Muscle layer of colon (tissue), 2 donors: ENCODE measurements at regions not wholly inside any gene's neighbourhood (a gene's known extent, or its start where the extent isn't known, plus 50 kb on each side); places are given as distances from the start of the nearest gene placed in this dataset.

Source experiments
- H3K27ac ChIP-seq: one replicate; pipeline ENCODE4 v1.7.0; 2013; ENCODE audit warnings: low read depth, mild to moderate bottlenecking, low read length, moderate library complexity
- H3K27me3 ChIP-seq, 2 donors: one replicate each; pipeline ENCODE4 v1.7.0; 2013; ENCODE audit warnings: low read length in 2 of 2, mild to moderate bottlenecking in 2 of 2; ENCODE audit not compliant: insufficient read depth in 2 of 2, control insufficient read depth in 1 of 2
- H3K36me3 ChIP-seq: one replicate; pipeline ENCODE4 v1.7.0; 2013; ENCODE audit warnings: mild to moderate bottlenecking, low read length; ENCODE audit not compliant: insufficient read depth
- H3K4me1 ChIP-seq: one replicate; pipeline ENCODE4 v1.7.0; 2013; ENCODE audit warnings: mild to moderate bottlenecking, low read length; ENCODE audit not compliant: insufficient read depth
- H3K4me3 ChIP-seq, 2 donors: one replicate each; pipeline ENCODE4 v1.7.0; 2013; ENCODE audit warnings: low read length in 2 of 2, low read depth in 1 of 2, mild to moderate bottlenecking in 1 of 2, moderate library complexity in 1 of 2
- H3K9ac ChIP-seq: one replicate; pipeline ENCODE4 v1.7.0; 2013; ENCODE audit warnings: low read length
- H3K9me3 ChIP-seq: one replicate; pipeline ENCODE4 v1.7.0; 2013; ENCODE audit warnings: mild to moderate bottlenecking, low read length
- donor health status: abdominal sarcoma.
- donor health status: Adenocarcinoma of cecum.

DNA sequence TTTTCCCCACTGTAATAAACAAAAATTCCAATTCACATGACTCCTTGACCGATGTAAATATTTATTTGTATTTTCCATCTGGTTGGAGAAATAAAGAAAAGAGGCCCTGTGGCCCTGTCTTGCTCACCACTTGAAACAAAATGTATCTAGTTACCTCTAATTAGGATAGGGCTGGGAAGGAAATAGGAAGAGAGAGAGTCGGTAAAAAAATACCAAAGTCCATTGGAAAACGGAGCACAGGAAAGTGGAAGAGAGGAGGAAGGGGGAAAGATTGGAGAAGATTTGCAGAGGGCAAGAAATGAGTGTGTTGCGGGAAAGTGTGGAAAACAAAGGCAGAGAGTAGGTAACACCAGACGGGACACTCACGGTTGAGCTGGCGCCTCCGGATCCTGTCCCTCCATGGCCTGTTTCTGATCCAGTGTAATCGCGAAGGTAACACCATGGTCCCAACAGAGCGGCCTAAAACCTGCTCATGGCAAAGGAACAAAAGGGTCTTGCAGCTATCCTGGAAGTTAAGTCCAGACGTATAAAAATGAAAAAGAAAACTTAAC lies 105.8 kb upstream of the RIPOR2 start:
- Histone ChIP-seq H3K9ac (no peak overlapping the region), H3K4me3 (no peak overlapping the region), H3K27me3 (no peaks in the 10 kb centered on the region), H3K4me1 (no peaks in the 10 kb centered on the region), H3K36me3 (no peaks in the 10 kb centered on the region), H3K9me3 (no peaks in the 10 kb centered on the region), H3K27ac (no peak overlapping the region)

DNA sequence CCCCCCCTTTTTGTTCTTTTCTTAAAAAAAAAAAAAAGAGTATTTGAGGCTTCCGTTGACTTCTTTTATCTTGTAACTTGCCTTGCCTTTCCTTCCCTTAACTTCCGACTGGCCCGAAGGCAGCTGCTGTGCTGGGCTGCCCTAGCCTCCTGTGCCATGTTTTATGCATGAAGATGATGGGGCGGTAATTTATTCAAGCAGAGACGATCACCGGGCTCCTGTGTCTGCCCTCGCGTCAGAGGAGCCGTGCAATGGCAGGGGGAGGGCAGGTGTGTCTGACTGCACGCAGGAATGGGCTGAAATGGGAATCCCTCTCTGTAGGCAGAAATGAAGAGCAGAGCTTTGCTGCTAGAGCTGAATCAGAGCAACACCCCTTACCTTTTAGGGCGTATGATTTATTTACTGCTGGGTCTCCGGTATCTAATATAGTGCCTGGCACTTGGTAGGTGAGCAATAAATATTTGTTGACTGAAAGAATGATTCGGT lies 106.3 kb upstream of the RIPOR2 start:
- Histone ChIP-seq H3K9ac (no peak overlapping the region), H3K36me3 (no peaks in the 10 kb centered on the region), H3K4me3 (no peak overlapping the region), H3K27me3 (no peaks in the 10 kb centered on the region), H3K27ac (no peak overlapping the region), H3K4me1 (no peaks in the 10 kb centered on the region), H3K9me3 (no peaks in the 10 kb centered on the region)

DNA sequence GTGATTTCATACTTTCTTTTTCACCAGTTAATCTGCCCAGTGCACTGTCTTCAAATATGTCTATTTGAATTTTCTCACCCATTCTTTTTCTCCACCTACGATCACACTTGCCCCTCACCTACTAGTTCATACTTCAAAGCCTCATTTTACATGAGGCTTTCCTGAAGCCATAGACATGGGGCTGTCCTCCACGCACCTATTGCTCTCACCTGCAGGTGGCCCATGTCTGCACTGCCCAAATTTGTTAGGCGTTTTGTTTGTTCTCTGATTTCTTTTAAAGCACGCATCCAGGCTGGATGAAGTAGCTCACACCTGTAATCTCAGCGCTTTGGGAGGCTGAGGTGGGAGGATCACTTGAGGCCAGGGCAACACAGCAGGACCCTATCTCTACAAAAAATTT lies 106.8 kb upstream of the RIPOR2 start:
- Histone ChIP-seq H3K4me1 (no peaks in the 10 kb centered on the region), H3K36me3 (no peaks in the 10 kb centered on the region), H3K9ac (no peak overlapping the region), H3K27me3 (no peaks in the 10 kb centered on the region), H3K4me3 (no peak overlapping the region), H3K9me3 (no peaks in the 10 kb centered on the region), H3K27ac (no peak overlapping the region)

DNA sequence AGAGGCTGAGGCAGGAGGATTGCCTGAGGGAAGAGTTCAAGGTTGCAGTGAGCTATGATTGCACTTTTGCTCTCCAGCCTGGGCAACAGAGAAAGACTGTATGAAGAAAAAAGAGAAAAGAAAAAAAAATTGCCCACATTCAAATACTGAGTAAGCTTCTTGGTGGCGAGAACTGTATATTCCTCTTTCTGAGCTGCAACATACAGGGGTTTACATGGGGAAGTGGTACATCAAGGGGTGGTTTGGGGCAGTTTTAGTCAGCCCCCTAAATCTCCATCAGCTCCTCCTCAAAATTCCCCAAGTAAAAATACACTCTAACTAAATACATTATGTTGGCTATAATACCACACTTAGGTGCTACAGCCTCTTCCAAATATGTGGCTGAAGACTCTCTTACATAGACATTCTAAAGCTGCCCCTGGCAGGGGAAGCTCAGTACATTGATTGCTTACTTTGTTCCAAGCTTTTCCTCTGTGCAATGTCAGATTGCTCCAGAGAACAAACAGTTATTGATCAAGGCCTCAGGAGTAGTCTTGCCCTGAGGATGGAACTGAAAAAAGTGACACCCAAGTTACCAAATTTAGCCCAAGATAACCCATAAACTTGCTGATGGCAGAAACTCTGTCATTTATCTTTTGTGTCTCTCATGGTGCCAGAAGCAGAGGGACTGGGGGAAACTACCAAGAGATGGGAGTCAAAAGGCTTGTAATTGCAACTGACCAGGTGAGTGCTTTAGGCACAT lies 107.4 kb upstream of the RIPOR2 start:
- H3K9me3 ChIP-seq: no peaks in the 10 kb centered on the region
- no peaks in the 10 kb centered on the region for H3K27me3 ChIP-seq
- no peak overlapping the region for H3K4me3 ChIP-seq
- H3K27ac ChIP-seq: no peak overlapping the region
- H3K4me1 ChIP-seq: no peaks in the 10 kb centered on the region
- H3K9ac ChIP-seq: no peak overlapping the region
- no peaks in the 10 kb centered on the region for H3K36me3 ChIP-seq

DNA sequence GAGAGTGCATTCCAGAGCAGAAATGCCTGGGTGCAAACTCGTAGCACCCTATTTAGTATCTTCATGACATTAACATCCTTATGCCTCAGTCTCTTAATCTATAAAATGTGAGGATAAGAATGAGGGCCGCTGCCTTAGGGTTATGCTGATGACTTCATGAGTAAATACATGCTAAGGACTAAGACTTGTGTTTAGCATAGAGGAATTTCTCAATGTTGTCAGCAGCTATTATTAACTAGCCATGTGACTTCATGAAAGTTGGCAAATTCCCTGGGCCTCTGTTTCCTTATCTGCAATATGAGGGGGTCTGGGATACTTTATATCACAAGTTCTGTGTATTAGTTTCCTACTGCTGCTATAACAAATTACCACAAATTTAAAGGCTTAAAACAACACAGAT lies 108.1 kb upstream of the RIPOR2 start:
- Histone ChIP-seq H3K9me3 (no peaks in the 10 kb centered on the region), H3K4me3 (no peak overlapping the region), H3K27me3 (no peaks in the 10 kb centered on the region), H3K36me3 (no peaks in the 10 kb centered on the region), H3K4me1 (no peaks in the 10 kb centered on the region), H3K9ac (no peak overlapping the region), H3K27ac (no peak overlapping the region)

DNA sequence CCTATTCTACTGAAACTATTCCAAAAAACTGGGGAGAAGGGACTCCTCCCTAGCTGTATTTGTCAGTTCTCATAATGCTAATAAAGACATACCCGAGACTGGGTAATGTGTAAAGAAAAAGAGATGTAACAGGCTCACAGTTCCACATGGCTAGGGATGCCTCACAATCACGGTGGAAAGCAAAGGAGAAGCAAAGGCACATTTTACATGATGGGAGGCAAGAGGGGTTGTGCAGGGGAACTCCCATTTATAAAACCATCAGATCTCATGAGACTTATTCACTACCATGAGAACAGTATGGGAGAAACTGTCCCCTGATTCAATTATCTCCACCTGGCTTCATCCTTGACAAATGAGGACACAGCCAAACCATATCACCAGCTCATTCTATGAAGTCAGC lies 111.2 kb upstream of the RIPOR2 start:
- H3K36me3 ChIP-seq: no peaks in the 10 kb centered on the region
- no peak overlapping the region for H3K27ac ChIP-seq
- H3K27me3 ChIP-seq: no peaks in the 10 kb centered on the region
- H3K4me3 ChIP-seq: no peak overlapping the region
- H3K9me3 ChIP-seq: no peaks in the 10 kb centered on the region
- H3K4me1 ChIP-seq: no peaks in the 10 kb centered on the region
- H3K9ac ChIP-seq: no peak overlapping the region

DNA sequence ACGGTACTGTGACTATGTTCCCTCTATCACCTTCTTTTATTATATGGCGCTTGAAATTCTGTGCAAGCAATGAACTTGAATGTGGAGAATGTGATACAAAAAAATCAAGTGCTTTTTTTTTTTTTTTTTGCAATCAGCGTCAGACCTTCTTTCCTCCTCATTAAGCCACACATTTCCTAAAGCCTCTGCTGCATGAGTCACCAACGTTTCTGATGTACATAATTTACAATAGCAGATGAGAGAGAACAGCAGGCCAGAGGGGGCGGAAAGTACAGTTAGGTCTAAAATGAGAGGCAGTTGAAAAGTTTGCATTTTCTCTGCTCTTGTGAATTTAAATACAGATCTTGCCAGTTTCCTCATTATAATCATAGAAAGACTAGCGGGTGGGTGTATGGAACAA lies 114.6 kb upstream of the RIPOR2 start:
- peaks cover 18% of the 10 kb centered on the region for H3K4me1 ChIP-seq
- H3K9me3 ChIP-seq: no peaks in the 10 kb centered on the region
- no peak overlapping the region for H3K4me3 ChIP-seq
- no peaks in the 10 kb centered on the region for H3K36me3 ChIP-seq
- H3K9ac ChIP-seq: no peak overlapping the region
- H3K27me3 ChIP-seq: no peaks in the 10 kb centered on the region
- no peak overlapping the region for H3K27ac ChIP-seq

DNA sequence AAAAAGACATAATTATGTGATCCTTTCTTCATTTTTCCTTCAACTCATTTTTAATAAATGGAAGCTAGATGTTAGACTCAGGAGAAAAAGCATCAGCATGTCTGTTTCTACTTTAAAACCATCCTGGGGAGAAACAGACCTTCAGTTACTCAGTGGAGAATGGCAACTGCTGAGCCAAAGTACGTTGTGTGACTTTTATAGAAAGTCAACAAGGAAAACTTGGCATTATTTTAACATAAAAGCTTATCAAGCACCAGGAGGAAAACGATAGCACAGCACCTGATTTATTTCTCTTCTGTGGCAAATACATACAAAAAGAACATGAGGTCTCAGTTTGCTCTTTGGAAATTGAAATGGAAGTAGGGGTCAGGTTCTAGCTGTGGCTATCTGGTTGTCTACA lies 115.3 kb upstream of the RIPOR2 start:
- Histone ChIP-seq H3K4me3 (no peak overlapping the region), H3K4me1 (peaks cover 18% of the 10 kb centered on the region), H3K9ac (no peak overlapping the region), H3K36me3 (no peaks in the 10 kb centered on the region), H3K27me3 (no peaks in the 10 kb centered on the region), H3K27ac (no peak overlapping the region), H3K9me3 (no peaks in the 10 kb centered on the region)

DNA sequence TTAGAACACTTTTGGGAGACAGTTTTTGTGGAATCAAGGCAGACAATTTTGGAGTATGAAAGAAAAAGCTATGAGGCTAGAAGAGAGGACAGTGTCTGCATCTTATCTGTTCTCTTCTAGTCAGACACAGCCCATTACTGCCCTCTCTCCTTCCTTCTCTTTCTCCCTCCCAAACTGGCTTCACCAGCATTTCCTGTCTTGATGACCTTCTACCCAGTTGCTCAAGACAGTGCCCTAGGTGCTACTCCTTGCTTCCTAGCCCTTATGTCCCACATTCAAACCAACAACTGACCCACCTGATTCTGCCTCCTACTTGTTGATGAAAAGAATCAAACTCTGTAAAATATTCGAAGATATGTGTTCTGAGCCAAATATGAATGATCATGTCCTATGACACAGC lies 116.4 kb upstream of the RIPOR2 start:
- Histone ChIP-seq H3K4me3 (no peak overlapping the region), H3K27ac (no peak overlapping the region), H3K36me3 (no peaks in the 10 kb centered on the region), H3K4me1 (peaks cover 18% of the 10 kb centered on the region), H3K9ac (no peak overlapping the region), H3K9me3 (no peaks in the 10 kb centered on the region), H3K27me3 (no peaks in the 10 kb centered on the region)

DNA sequence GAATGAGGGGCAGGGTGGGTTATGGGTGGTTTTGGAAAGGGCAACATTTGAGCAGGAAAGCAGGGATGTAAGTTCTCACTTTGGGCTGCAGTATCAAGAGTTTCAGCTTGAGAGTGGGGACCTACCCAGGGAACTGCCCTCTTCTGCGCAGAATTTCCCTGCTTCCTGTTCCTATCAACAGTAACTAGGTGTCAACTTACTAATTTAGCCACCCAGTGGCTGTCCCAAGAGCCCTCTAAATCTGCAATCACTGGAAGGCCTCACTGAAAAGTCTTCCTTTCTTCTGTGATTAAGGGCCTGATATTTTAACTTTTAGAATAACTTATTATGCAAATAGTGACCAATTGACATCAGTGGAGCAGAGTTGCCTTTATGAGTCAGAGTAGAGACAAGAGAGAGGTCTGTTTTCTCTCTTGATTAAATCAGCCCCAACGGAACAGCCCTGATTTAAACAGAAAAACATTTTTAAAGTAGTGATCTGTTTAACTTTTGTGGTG lies 118.2 kb upstream of the RIPOR2 start:
- Histone ChIP-seq H3K36me3 (no peaks in the 10 kb centered on the region), H3K27ac (no peak overlapping the region), H3K4me1 (peaks cover 22% of the 10 kb centered on the region), H3K9me3 (no peaks in the 10 kb centered on the region), H3K9ac (no peak overlapping the region), H3K4me3 (no peak overlapping the region), H3K27me3 (no peaks in the 10 kb centered on the region)

DNA sequence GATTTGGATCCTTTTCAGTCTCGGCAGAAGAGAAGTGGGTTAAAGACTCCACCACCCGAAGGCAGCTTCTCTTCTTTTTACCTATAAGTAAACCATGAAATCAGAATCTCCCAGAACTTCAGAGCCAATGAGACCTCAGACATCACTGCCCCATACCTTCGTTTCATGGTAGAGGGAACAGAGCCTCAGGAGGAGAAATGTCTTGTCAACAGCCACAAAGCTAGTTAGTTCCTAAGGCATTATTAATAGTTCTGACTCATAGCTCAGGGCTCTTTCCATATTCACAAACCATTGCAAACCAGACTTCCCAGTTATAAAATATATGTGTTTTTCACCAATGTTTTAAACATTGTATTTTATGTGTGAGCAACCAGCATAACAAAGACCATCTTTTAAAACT lies 118.7 kb upstream of the RIPOR2 start:
- H3K4me1 ChIP-seq: peaks cover 22% of the 10 kb centered on the region
- no peaks in the 10 kb centered on the region for H3K9me3 ChIP-seq
- H3K27me3 ChIP-seq: no peaks in the 10 kb centered on the region
- no peak overlapping the region for H3K27ac ChIP-seq
- no peaks in the 10 kb centered on the region for H3K36me3 ChIP-seq
- no peak overlapping the region for H3K4me3 ChIP-seq
- no peak overlapping the region for H3K9ac ChIP-seq

DNA sequence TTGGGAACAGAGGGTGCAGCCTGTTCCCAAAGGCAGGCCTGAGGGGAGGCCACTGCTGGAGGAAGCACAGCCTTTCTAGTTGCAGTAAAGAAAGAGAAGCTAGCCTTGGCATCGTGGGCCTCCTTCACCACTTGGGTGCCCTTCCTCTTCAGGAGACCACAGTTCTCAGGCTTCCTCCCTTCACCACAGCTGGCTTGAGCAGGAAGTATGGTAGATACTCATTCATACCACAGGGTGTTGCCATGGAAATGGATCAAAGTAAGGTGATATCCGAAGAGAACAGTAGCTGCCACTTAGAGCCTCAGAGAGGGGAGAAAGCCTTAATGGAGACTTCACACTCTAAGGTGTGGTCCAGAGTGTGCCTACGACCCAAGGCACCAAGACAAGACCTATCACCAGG lies 120.4 kb upstream of the RIPOR2 start:
- no peak overlapping the region for H3K4me3 ChIP-seq
- no peaks in the 10 kb centered on the region for H3K9me3 ChIP-seq
- no peaks in the 10 kb centered on the region for H3K27me3 ChIP-seq
- H3K27ac ChIP-seq: no peak overlapping the region
- H3K36me3 ChIP-seq: no peaks in the 10 kb centered on the region
- peaks cover 22% of the 10 kb centered on the region for H3K4me1 ChIP-seq
- H3K9ac ChIP-seq: no peak overlapping the region
